NCI-H1417 (cell line): ENCODE measurements at regions not wholly inside any gene's neighbourhood (a gene's known extent, or its start where the extent isn't known, plus 50 kb on each side); places are given as distances from the start of the nearest gene placed in this dataset.

ENCODE experiments used
- DNase-seq, 3 experiments: peaks; one replicate each; lab custom pipeline; 2025; lab: John Stamatoyannopoulos, UW

DNA sequence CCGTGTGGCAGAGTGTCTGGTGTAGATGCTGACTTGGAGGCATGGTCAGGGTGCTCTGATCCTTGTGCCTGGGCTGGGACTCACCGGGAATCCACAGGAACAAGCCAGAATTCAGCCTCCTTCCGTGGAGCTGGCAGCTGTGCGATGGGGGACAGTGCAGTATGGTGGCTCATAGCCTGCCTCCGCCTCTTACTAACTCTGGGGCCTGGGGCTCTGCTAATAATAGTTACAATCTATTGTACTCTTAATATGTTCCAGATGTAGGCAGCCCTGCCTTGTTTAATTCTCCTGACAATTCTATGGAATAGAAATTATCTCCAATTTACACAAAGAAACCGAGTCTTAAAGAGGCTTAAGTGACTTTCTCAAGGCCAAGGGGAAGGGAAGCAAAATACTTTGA is 77.6 kb downstream of the PCDH1 start:
- DNase-seq = no peak

DNA sequence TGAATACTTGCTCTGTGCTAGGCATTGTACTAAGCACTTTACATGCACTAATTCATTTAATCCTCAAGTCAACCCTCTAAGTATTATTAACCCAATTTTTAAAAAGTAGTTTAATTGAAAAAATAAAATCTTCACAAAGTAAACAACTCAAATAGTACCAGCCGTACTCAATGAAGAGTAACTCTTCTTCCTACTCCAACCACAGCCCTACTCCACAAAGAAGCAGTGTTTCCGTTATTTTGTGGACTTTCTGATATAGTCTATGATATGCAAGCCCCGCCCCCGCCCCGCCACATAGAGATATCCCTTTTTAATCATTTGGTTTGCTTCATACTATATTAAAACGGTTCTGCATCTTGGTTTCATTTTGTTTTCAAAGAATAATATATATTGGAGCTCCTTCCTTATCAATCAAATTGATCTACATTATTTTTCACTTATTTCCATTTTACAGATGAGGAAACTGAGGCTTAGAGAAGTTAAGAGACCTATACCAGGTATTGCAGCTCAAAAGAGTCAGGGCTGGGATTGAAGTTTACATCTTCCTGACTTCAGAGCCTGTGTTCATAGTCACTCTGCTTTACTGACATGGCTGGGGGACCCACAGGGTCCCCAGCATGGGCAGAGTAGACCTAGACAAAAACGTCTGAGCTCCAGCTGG is 78.6 kb downstream of the PCDH1 start:
- no peak for DNase-seq

DNA sequence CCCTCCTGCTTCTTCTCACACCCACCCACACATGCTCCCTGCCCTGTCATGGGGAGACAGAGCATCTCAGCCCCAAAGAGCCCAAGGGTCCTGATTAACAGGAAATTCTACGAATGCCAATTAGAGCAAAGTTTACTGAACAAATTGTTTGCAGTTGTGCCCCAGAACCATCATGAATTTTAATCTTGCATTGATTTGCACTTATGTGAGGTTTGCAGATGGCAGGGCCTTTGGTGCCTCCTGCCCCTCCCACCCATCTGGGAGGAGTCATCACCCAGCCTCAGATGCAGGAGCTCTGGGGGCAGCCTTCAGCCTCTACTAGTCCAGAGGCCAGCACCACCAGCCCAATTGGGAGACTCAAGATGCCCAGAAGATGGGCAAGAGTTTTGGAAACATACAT is 80.8 kb downstream of the PCDH1 start:
- DNase-seq = no peak

DNA sequence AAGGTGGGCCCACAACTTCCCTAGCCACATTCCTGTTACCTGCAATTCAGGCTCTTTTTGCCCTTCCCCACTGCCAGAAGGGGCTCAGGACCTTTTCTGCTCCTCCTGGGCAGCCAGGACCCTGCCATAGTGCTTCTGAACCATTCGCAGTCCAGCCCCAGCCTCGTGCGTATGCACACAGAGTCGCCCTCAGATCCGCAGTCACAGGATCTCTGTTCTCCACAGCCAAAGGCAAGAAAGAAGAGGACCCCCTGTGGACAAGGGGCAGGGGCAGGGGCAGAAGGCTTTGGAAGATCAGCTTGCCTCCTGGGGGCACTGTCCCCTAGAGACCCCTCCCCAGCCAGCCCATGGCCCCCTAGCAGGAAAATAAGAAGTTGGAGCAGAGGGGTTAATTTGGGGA is 82.8 kb downstream of the PCDH1 start:
- no peak for DNase-seq

DNA sequence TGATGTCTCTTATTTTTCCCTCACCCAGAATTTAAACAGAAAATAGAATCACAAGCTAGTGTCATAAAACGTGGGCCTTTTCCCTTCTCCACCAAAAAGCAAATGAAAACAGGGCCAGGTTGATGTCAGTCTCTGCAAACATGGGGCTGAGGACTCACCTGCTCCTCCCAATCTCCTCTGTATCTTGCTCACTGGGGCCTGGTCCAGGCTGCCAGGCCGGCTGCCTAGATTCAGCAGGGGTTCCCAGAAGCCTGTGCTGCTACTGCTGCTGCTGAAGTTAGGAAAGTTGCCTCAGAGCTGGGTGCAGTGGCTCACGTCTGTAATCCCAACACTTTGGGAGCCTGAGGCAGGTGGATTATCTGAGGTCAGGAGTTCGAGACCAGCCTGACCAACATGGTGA is 84.3 kb downstream of the PCDH1 start:
- no peak for DNase-seq

DNA sequence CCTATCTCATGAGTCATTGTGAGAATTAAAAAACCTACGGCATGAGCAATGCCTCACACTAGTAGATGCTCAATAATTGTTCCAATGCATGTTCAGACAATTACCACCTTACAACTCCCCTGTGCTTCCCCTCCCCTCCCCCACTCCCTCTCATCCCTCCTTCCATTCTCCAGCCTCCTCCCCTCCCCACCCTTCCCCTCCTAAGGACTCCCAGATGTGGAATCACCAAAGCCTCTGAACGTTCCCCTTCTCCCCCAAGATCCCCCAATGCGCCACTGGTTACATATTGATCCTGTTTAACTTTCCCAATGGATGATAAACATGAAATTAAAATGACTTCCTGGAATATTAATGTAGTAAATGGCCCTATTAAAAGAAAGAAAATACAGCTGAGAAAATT is 84.8 kb downstream of the PCDH1 start:
- no peak for DNase-seq

DNA sequence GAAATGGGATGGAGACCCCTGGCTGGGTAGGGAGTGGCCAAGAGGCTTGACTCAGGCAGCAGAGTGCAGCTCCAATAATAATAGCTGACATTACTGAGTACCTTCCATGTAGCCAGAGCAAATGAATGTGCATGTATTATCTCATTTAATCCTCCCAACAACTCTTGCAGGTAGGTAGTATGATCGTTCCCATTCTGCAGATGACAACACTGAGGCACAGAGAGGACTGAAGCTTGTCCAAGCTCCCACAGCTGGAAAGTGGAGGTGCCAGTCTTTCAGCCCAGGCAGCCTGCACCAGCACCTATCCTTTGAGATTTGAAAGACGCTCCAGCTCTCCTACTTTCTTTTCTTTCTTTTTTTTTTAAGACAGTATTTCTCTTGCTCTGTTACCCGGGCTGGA is 87.6 kb downstream of the PCDH1 start:
- no peak for DNase-seq

DNA sequence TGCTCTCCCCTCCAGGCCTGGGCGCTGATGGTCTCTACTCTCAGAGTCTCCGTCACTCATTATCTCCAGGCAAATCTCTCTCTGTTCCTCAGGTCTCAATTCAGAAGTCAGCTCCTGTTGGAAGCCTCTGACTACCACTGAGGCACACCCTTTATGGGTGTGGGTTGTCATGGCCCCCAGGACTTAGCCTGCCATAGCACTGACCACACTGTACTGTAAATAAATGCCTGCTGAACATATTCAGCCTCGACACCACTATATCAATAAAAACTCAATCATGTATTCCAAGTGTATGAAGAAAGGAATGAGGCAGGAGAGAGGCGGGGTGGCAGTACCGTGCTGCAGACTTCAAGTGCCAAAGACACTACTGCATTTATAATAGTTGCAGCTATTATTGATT is 88.9 kb downstream of the PCDH1 start:
- no peak for DNase-seq

DNA sequence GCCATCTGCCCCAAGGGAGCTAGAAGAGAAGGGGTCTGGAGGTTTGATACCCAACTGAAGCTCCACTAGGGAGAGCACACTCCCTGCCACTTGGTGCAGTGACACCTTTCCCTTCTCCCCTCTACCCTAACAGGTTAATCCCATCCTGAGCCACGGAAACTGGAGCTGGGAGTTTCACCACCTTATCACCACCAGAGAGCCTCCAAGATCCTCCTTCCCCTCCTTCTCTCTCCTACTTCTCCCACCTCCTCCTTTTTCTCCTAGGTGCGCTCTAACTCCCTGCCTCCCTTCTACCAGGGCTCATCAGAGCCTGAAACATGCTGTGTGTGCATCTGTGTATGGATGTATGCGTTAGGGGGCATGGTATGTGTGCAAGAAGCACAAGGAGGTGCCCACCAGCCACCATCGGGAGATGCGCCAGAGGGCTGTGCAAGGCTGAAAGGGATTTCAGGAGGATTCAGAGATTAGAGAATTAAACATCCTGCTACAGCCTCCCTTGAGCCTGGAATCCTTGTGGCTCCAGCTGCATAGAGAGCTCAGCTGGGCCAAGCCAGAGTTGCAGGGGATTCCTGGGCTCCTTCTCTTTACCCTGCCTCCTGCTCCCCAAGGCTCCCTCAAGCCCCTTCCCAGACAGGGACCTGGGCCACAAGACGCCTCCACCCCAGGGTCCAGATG is 89.8 kb downstream of the PCDH1 start:
- no peak for DNase-seq

DNA sequence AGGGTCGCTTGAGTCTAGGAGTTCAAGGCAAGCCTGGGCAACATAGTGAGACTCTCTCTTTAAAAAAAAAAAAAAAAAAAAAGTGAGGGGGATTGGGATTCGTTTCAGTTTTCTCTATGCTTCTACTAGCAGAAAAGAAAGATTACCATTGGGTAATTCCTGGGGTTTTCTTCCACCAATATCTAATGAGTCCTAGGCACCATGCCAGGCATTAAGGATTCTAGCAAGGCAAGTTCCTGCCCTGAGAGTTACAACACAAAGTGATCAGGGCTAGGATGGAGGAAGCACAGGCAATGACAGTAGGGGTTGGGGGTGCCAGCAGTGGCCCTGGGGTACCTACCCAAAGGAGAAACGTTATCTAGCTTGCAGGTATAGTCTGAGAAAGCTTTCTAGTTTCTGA is 90.8 kb downstream of the PCDH1 start:
- DNase-seq = no peak

DNA sequence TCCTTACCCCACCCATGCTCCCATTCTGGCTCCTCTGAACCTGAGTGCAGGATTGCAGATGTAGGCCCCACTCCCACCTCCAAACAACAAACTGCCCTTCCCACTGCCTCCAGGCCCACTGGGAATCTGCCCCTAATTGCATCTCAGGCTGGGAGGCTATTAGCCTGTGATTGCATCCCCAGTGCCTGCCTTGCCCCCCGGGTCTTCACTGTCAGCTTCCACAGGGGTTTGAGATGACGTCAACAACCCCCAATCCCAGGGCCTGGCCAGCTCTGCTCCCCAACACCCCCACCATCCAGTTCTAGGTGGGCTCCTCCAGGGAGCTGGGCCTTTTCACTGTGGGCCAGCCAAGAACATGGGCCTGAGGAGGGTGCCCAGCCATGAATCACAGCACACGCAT is 91.5 kb downstream of the PCDH1 start:
- DNase-seq = no peak

DNA sequence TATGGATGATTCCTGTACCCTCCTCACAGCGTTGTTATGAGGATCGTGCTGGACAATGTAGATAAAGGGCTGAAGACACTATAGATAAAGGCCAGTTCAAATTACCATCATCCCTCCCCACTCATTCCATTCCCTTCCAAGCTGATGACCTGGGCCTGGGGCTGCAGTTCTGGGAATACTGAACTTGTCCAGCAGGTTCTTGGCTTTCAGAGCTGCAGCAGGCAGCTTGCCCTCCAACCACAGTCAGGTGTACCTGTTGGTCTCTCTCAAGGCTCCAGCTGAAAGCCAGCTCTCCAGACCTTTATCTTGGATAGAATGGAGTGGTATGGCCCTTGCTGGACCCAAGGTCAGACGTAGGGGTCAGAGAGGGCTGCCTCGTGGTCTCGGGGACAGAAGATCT is 92.5 kb downstream of the PCDH1 start:
- DNase-seq = no peak

DNA sequence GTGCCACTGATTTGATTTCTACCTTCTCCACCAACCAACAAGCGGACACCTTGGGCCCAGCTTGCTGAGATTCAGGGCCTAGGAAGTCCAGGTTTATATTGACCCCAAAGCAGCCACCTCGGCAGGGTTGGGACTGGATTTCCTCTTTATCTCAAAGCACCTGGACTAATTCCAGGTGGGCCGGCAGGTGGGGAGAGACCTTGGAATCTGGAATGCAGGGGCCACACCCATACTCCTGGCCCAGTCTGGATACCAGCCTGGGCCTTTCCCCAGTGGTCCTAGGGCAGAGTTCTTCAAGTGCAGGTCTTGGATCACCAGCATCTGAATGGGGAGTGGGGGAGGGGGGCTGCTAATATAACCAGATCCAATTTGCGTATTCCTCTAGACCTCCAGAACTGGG is 93.1 kb downstream of the PCDH1 start:
- DNase-seq = no peak

DNA sequence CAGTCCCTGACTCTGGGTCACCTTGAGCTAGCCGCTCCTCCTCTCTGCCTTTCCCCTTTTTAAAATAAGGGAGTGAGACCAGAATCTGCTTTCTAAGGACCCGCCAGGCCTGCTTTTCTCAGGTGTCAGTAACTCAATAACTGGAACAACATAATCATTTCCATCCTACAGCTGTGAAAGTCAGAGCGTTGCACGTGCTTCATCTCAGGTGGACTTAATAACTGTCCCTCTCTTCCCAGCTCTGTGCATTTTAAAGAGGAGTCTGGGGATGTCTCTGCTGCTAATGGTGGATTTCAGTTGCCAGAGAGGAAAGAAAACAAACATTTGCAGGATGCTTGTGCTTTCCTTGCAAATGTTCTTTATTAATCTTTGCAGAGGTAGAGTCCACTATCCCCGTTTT is 93.7 kb downstream of the PCDH1 start:
- peak in 1 of 3 experiments; percentile 14 for DNase-seq

DNA sequence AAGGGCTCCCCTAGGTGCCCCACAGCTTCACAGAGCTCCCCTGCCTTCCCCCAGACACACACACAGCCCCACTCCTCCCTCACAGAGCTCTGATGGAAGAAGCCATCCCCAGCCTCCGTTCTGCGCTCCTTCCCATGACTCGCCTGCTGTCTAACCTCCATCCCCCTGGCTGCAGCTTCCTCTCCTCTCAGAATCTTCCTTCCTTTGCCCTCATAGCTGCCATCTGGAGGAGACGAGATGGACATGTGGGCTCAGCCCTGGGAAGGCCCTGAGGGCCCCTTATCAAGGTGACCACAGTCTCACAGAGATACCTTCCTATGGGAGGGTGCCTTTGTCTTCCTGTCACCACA is 94.3 kb downstream of the PCDH1 start:
- DNase-seq = peak in 1 of 3 experiments; percentile 51

DNA sequence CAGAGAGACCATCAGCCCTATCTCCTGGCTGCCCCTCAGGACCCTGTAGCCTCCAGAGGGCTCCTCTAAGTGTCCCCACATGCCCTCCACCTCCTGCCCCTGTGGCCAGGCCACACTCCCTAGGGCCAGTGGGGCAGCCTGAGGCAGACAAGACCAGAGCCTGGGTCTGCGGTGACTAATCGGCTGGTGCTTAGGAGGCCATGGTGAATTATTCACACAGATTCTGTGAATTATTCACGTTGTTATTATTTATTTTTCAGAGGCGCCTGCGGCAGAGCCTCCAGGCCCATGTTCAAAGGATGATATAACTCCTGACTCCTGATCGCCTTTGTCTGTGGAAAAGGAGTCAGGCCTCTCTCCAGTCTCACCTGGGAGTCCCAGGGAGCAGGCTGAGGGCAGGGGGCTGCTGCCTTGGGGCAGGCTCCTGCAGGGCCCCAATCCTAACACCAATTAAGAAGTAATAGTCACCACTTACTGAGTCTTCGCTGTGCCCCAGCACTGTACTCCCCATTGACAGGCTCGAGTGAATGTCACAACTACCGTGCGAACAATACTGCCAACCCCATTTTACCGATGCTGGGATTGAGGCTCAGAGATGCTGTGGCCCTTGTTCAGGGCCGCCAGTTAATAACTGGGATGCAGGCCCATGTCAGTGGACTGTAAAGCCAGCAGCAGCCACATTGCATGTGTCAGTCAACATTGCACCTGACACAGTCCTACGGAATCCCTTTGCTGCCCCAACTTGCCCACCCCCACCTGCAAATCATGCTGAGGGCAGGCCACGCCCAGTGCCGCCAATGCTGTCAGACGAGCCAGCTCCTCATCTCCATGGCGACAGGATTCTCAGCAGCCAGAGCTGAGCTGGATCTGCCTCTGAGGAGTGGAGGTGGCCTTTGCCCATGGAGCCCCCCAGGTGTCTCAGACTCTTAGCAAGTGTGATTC is 94.9 kb downstream of the PCDH1 start:
- DNase-seq = peak; percentile 66 to 79 (median 74)

DNA sequence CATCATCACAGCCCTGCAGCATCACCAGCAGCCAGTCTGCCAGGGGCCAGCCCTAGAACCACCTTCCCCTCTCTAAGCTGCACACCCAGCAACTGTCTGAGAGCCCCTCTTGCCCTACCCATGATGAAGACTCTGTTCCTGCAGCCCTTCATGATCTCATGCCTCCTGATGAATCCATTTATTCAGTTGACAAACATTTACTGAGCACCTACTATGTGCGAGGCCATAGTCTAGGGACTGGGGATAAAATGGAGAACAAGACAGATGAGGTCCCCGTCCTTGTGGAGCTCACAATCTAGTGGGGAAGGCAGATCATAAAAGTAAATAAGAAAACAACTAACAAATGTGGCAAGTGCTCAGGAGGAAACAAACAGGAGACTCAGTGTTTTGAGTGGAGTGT is 96.3 kb downstream of the PCDH1 start:
- DNase-seq = no peak

DNA sequence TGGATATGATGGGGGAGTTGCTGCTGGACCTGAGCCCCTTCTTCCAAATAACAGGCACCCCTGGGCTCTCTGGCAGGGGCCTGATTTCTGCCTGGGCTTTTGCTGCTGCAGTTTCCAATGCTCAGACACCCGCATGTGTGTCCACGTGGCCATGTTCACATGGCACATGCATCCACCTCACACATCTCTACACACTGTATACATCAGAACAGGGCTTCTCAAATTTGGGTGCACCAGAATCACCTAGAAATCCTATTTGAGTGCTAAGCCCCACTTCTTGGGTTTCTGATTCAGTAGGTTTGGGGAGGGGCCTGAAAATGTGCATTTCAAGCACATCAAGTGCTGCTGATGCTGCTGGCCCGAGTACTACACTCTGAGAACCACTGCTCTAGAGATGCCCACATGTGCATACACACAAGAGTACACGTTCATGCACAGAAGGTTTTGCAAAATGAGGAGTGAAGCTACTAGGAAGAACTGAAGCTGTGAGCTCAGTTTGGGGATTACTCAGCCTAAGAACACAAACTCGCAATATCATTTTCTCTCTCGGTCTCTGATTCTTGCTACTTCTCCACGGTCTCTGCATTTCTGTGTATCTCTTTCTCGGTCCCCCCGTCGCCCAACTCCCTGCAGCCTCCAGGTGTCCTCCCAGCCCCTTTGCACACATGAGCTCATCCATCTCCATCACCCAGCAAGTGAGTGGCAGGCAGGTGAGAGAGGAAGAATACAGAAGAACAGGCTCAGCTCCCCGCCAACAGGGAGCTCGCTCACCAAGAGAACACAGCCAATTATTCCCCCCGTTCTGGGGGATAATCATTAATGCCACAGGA is 97.0 kb downstream of the PCDH1 start:
- peak; percentile 24 to 71 (median 29) for DNase-seq

DNA sequence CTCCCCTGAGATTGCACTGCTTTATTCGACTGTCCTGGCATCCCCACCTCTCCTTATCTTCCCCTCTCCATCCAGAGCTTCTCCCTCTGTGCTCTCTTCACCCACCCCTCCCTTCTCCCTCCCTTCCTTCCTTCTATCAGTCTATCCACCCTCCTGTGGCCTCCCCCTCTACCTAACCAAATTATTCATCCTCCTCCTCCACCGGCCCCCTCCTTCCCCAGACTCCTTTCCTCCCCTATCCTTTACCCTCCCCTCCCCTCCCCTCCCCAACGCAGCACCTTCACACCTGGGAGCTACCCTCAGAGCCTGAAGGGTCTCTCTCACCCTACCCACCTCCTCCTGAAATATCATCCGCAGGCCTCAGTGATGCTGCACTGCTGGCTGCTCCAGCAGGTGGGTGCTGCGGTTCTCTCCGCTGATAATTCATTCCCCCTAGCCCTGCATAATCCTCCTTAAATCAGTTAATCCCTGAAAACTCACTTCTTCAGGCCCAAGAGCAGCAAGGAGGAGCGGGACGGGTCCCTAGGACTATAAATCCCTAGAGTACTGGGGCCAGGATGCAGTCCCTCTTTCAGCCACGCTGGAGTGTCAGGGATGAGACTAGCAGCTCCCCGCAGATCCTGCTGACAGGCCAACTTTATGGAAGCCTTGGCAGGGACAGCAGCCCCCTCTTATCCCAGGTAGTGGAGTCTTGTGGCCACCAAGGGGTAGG is 97.8 kb downstream of the PCDH1 start:
- no peak for DNase-seq

DNA sequence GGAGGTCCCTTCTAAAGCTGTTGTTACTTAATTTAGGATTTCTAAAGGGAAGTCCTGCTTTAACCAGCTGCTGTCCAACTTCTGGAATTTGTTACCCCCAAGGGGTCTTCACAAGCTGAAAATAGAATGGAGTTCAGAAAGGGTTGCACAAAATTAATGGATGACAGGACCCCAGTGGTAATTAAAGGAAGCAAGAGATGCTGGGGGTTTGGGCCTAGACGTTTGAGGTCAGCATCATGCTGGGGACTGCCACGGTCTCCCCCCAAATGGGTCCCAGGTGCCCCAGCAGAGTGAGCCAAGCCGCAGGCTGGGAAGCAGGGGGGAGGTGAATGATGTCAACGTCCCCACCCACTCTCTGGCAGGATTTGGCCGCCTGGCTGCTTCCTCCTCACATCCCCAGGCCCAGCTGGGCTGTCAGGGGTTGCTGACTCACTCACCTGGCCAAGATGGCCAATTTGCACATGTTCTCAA is 97.5 kb upstream of the ARAP3 start:
- DNase-seq = no peak

DNA sequence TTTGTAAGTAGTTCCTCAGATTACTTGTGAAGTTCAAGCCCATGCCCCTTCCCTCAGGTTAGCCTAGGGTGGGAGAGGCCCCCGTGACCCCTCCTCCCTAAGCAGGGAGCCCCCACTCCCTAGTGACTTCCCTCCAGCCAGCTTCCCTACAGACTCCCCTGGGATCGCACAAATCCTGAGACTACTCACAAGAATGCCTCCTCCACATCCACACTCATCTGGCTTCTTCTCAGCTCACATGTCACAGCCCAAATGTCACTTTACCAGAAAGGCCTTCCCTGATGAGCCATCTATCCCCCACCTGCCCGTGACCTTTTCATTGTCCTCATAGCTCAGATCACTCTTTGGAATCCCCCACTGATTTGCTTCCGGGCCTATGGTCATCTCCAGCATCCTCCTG is 96.7 kb upstream of the ARAP3 start:
- DNase-seq = no peak
